Stimulated activated CD4-positive, alpha-beta T cell treated with anti-CD3 and anti-CD28 coated beads, Interleukin-2, amount 100 ng/mL, for 4 hours (primary cell): ENCODE measurements at regions not wholly inside any gene's neighbourhood (a gene's known extent, or its start where the extent isn't known, plus 50 kb on each side); places are given as distances from the start of the nearest gene placed in this dataset.
"Not testable (repeated sequence)": the region's sequence is repeated elsewhere in the genome, so short reads cannot be mapped to it uniquely, and the experiment has no call there.

Experiments used
- DNase-seq: peaks from one replicate; pipeline ENCODE4 v3.0.0-alpha.2; 2020; ENCODE audit warnings: low read depth

- no peak for DNase-seq
Observed at GRCh38 chr14:84894254-84894653, 635.7 kb upstream of the FLRT2 start.

- DNase-seq: no peak
Observed at GRCh38 chr14:84922370-84922769, 607.6 kb upstream of the FLRT2 start.

GRCh38 chr14:84926656-84927055, 603.3 kb upstream of the FLRT2 start:
- DNase-seq: no peak

GRCh38 chr14:84927096-84927827, 602.7 kb upstream of the FLRT2 start:
- DNase-seq: no peak

GRCh38 chr14:84929086-84929485, 600.9 kb upstream of the FLRT2 start:
- DNase-seq: no peak

GRCh38 chr14:84929834-84930233, 600.1 kb upstream of the FLRT2 start:
- DNase-seq: no peak

- DNase-seq: no peak
Observed at GRCh38 chr14:84937016-84937415, 592.9 kb upstream of the FLRT2 start.

GRCh38 chr14:84937449-84937848, 592.5 kb upstream of the FLRT2 start:
- DNase-seq: no peak

GRCh38 chr14:84944901-84945300, 585.0 kb upstream of the FLRT2 start:
- not testable (repeated sequence) for DNase-seq

GRCh38 chr14:84959851-84960520, 570.0 kb upstream of the FLRT2 start:
- DNase-seq: no peak

GRCh38 chr14:84961637-84962036, 568.3 kb upstream of the FLRT2 start:
- no peak for DNase-seq

GRCh38 chr14:84963518-84963917, 566.4 kb upstream of the FLRT2 start:
- DNase-seq: no peak

- no peak for DNase-seq
Observed at GRCh38 chr14:84965279-84965678, 564.7 kb upstream of the FLRT2 start.

GRCh38 chr14:84969501-84969900, 560.4 kb upstream of the FLRT2 start:
- DNase-seq: no peak

GRCh38 chr14:84975241-84975902, 554.6 kb upstream of the FLRT2 start:
- DNase-seq: no peak

GRCh38 chr14:84976805-84977204, 553.1 kb upstream of the FLRT2 start:
- DNase-seq: no peak

- DNase-seq: no peak
Observed at GRCh38 chr14:84987042-84987441, 542.9 kb upstream of the FLRT2 start.

GRCh38 chr14:84988357-84988756, 541.6 kb upstream of the FLRT2 start:
- no peak for DNase-seq

- no peak for DNase-seq
Observed at GRCh38 chr14:84991021-84991420, 538.9 kb upstream of the FLRT2 start.

- no peak for DNase-seq
Observed at GRCh38 chr14:84998216-84998615, 531.7 kb upstream of the FLRT2 start.

- DNase-seq: no peak
Observed at GRCh38 chr14:85002846-85003245, 527.1 kb upstream of the FLRT2 start.

GRCh38 chr14:85003805-85004204, 526.1 kb upstream of the FLRT2 start:
- DNase-seq: no peak

GRCh38 chr14:85009506-85009905, 520.4 kb upstream of the FLRT2 start:
- DNase-seq: no peak
